ENCODE measurements at regions not wholly inside any gene's neighbourhood (a gene's known extent, or its start where the extent isn't known, plus 50 kb on each side); places are given as distances from the start of the nearest gene placed in this dataset.

DNA sequence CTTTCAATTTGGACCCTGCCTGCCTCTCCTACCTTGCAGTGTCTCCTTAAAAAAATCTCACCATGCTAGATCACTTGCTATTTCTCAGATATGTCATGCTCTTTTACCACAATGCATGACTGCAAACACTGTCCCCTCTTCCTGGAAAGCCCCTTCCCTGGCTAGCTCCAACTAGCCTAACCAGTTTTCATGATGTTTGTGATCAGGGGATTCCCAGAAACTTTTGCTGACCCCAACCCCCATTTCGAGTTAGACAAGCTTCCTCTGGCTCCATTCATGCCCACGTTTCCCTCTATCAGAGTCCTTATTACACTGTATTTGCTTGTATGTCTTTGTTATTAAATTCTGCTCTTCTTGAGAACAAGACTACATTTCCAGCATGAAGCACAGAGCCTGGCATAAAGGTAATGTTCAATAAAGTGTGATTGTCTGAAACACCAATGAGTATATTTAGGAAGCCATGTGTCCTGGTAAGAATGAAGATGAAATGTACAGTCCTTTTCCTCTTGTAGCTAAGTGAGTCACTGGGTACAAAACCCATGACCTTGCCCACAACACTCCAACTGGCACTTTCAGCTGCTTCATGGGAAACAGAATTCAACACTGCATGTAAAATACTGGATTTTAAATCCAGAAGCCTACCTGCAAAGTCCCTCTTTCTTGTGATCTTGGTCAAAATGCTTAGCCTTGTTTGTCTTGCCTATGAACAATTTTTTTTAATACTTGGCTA lies 62.0 kb upstream of the ATL2 start:
- no peaks in the 10 kb centered on the region for H4K20me1 ChIP-seq (replicated peaks; ENCODE audit: control insufficient read depth, extremely low read depth, insufficient read depth, low read length)
- no peak overlapping the region for H3K4me2 ChIP-seq (ENCODE audit: insufficient read depth, low read length)
- H3K9me3 ChIP-seq (replicated peaks; ENCODE audit: control insufficient read depth, insufficient read depth, low read length): no peaks in the 10 kb centered on the region
- TF ChIP-seq GATA2 (IDR thresholded peaks at IDR 0.05; ENCODE audit: insufficient read depth, insufficient read length, low read depth, low read length): no peak
- TF ChIP-seq POLR2AphosphoS5 (IDR thresholded peaks at IDR 0.05; ENCODE audit: insufficient read depth, low read depth, low read length): no peak
- TF ChIP-seq MYC (IDR thresholded peaks at IDR 0.05; ENCODE audit: low read depth, low read length): no peak
- TF ChIP-seq, protein P1, sequence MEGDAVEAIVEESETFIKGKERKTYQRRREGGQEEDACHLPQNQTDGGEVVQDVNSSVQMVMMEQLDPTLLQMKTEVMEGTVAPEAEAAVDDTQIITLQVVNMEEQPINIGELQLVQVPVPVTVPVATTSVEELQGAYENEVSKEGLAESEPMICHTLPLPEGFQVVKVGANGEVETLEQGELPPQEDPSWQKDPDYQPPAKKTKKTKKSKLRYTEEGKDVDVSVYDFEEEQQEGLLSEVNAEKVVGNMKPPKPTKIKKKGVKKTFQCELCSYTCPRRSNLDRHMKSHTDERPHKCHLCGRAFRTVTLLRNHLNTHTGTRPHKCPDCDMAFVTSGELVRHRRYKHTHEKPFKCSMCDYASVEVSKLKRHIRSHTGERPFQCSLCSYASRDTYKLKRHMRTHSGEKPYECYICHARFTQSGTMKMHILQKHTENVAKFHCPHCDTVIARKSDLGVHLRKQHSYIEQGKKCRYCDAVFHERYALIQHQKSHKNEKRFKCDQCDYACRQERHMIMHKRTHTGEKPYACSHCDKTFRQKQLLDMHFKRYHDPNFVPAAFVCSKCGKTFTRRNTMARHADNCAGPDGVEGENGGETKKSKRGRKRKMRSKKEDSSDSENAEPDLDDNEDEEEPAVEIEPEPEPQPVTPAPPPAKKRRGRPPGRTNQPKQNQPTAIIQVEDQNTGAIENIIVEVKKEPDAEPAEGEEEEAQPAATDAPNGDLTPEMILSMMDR (IDR thresholded peaks at IDR 0.05; ENCODE audit: extremely low read depth in 1 of 2, insufficient read depth in 1 of 2, low read depth in 1 of 2, low read length in 2 of 2): no peak
- no peak for TF ChIP-seq FOS (IDR thresholded peaks at IDR 0.05; ENCODE audit: borderline replicate concordance, insufficient read depth, low read length)
- no peak for TF ChIP-seq JUN (IDR thresholded peaks at IDR 0.05; ENCODE audit: borderline replicate concordance, insufficient read depth, insufficient read length, low read depth)
- TF ChIP-seq, protein P2, sequence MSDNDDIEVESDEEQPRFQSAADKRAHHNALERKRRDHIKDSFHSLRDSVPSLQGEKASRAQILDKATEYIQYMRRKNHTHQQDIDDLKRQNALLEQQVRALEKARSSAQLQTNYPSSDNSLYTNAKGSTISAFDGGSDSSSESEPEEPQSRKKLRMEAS (IDR thresholded peaks at IDR 0.05; ENCODE audit: insufficient read depth, insufficient read length): no peak
- no peak for TF ChIP-seq POLR2A (IDR thresholded peaks at IDR 0.05; ENCODE audit: low read depth, low read length)
- TF ChIP-seq EZH2 (IDR thresholded peaks at IDR 0.05; ENCODE audit: borderline replicate concordance, low read depth, low read length, severe bottlenecking): no peak
- peaks cover 15% of the 10 kb centered on the region in 2 experiments for H3K27me3 ChIP-seq (ENCODE audit: control insufficient read depth in 2 of 2, insufficient read depth in 2 of 2, low read length in 2 of 2)
- POLR2A ChIA-PET: no interaction called here
- H2AFZ ChIP-seq (ENCODE audit: low read depth, low read length): no peak overlapping the region
- DNase-seq (ENCODE audit: low read depth, low spot score) (no peak), FAIRE-seq (no peak)
- CTCF ChIA-PET: no interaction called here
- no peaks in the 10 kb centered on the region for H3K4me1 ChIP-seq (ENCODE audit: control insufficient read depth, extremely low read depth, insufficient read depth, low read length)
- no peak overlapping the region for H3K27ac ChIP-seq (ENCODE audit: insufficient read depth, low read depth, low read length)
- no peak overlapping the region for H3K4me3 ChIP-seq (replicated peaks in 1 of 3; ENCODE audit: insufficient read depth in 1 of 3, low read depth in 1 of 3, low read length in 3 of 3)
- H3K79me2 ChIP-seq (ENCODE audit: control insufficient read depth, insufficient read depth, low read length): no peaks in the 10 kb centered on the region
- no peaks in the 10 kb centered on the region for H3K36me3 ChIP-seq (ENCODE audit: control insufficient read depth in 2 of 2, extremely low read depth in 1 of 2, insufficient read depth in 2 of 2, low read length in 2 of 2)
- dilution Hi-C loops (cut with MboI; ENCODE audit: extremely low pct_ligation_motif_present, low sequenced_read_pairs) (no loop called here), intact Hi-C loops (cut with micrococcal nuclease) (no loop called here)
- no peaks in the 10 kb centered on the region for H3K9me1 ChIP-seq (replicated peaks; ENCODE audit: control insufficient read depth, extremely low read depth, insufficient read depth, low read length)
- no TSS peak for BruUV-seq (replicated peaks)
- no peak overlapping the region for H3K9ac ChIP-seq (replicated peaks; ENCODE audit: extremely low read depth, insufficient read depth, low read length)
